ENCODE measurements at regions not wholly inside any gene's neighbourhood (a gene's known extent, or its start where the extent isn't known, plus 50 kb on each side); places are given as distances from the start of the nearest gene placed in this dataset.

DNA sequence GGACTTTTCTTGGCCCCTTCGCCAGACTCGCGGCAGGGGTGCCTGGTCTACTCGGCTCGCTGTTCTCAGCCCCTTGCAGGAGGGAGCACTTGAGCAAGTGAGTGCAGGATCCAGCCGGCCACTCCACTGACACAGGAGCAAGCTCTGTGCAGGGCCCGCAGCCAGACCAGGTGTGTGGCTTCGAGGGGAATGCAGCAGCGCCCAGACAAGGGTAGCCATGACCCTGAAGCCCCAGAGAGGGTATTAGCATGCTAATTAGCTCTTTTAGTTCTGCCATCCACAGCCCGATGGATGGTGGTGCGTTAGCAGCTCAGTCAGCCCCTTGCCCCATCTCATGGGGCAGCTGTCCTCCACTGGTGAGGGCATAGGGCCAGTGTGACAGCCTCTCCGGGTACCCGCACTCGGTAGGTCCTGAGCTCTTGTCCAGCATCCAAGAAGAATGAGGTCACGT lies 103.2 kb upstream of the HS6ST1 start:
- H3K4me3 ChIP-seq = no peak overlapping the region
- WGBS, 3 donors = 83 to 86% (median 86%) methylated on average over 15 of the region's 15 CpGs
- H3K9me3 ChIP-seq = no peaks in the 10 kb centered on the region
- H3K27me3 ChIP-seq (ENCODE audit: insufficient read depth in 3 of 3, low read length in 2 of 3) = peaks cover 0 to 3% (median 0%) of the 10 kb centered on the region in 3 donors
- no peaks in the 10 kb centered on the region for H3K36me3 ChIP-seq (ENCODE audit: insufficient read depth in 1 of 2, low read depth in 1 of 2)
- no peaks in the 10 kb centered on the region for H3K4me1 ChIP-seq
- DNase-seq (peak in 1 of 2 donors; percentile 50), ATAC-seq (no peak)
- intact Hi-C loops (cut with DNase I) = no loop called here
- no peak overlapping the region for H3K27ac ChIP-seq
- TF ChIP-seq, protein P1, sequence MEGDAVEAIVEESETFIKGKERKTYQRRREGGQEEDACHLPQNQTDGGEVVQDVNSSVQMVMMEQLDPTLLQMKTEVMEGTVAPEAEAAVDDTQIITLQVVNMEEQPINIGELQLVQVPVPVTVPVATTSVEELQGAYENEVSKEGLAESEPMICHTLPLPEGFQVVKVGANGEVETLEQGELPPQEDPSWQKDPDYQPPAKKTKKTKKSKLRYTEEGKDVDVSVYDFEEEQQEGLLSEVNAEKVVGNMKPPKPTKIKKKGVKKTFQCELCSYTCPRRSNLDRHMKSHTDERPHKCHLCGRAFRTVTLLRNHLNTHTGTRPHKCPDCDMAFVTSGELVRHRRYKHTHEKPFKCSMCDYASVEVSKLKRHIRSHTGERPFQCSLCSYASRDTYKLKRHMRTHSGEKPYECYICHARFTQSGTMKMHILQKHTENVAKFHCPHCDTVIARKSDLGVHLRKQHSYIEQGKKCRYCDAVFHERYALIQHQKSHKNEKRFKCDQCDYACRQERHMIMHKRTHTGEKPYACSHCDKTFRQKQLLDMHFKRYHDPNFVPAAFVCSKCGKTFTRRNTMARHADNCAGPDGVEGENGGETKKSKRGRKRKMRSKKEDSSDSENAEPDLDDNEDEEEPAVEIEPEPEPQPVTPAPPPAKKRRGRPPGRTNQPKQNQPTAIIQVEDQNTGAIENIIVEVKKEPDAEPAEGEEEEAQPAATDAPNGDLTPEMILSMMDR (IDR thresholded peaks at IDR 0.05) = no peak

DNA sequence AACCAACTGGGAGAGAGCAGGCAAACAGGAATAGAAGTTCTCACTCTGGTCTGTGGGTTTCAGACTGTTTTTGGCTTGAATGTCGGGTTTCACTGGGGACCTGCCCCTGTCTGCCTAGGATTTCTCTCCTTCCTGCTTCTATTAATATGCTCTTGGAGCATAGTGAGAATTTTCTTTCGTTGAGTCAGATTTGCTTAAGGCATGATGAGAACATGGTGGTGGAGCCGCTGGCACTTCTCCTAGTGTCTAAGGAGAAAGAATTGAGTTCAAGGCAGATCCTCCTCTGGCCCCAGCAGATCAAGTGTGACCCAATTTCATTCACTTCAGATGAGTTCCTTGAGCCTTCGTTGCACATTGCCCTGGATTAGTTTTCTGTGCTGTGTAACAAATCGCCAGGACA lies 103.9 kb upstream of the HS6ST1 start:
- no peak overlapping the region for H3K27ac ChIP-seq
- no peaks in the 10 kb centered on the region for H3K9me3 ChIP-seq
- DNase-seq = no peak
- H3K4me1 ChIP-seq = no peaks in the 10 kb centered on the region
- intact Hi-C loops (cut with DNase I) = no loop called here
- WGBS, 3 donors = 73 to 77% (median 76%) methylated on average over 5 of the region's 5 CpGs
- H3K4me3 ChIP-seq = no peak overlapping the region
- peaks cover 0 to 3% (median 0%) of the 10 kb centered on the region in 3 donors for H3K27me3 ChIP-seq (ENCODE audit: insufficient read depth in 3 of 3, low read length in 2 of 3)
- H3K36me3 ChIP-seq (ENCODE audit: insufficient read depth in 1 of 2, low read depth in 1 of 2) = no peaks in the 10 kb centered on the region
- no peak for ATAC-seq
- TF ChIP-seq, protein P1 (IDR thresholded peaks at IDR 0.05) = no peak

DNA sequence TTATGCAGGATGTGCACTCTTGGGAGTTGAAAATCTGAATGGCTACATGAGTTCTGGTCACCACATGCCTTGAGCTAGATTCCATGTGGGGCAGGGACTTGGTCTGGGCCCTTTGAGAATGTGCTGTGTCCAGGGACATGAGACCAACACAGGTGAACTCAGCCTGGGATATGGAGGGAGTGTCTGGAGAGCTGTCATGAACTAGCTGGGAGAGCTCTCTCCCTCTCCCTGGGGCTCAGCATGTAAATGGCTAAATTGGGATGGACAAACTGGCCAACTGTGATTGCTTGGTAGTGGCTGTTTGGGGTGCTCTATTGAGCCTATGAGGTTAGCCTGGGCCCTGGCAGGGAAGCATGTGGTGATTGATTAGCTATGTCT lies 105.1 kb upstream of the HS6ST1 start:
- no peaks in the 10 kb centered on the region for H3K36me3 ChIP-seq (ENCODE audit: insufficient read depth in 1 of 2, low read depth in 1 of 2)
- peaks cover under 1% of the 10 kb centered on the region for H3K9me3 ChIP-seq
- ATAC-seq = no peak
- intact Hi-C loops (cut with DNase I) = no loop called here
- no peak overlapping the region for H3K4me3 ChIP-seq
- peak in 1 of 2 donors; percentile 2 for DNase-seq
- H3K27ac ChIP-seq = no peak overlapping the region
- H3K27me3 ChIP-seq (ENCODE audit: insufficient read depth in 3 of 3, low read length in 2 of 3) = peaks cover 0 to 3% (median 0%) of the 10 kb centered on the region in 3 donors
- TF ChIP-seq, protein P1 (IDR thresholded peaks at IDR 0.05) = no peak
- no peaks in the 10 kb centered on the region for H3K4me1 ChIP-seq

DNA sequence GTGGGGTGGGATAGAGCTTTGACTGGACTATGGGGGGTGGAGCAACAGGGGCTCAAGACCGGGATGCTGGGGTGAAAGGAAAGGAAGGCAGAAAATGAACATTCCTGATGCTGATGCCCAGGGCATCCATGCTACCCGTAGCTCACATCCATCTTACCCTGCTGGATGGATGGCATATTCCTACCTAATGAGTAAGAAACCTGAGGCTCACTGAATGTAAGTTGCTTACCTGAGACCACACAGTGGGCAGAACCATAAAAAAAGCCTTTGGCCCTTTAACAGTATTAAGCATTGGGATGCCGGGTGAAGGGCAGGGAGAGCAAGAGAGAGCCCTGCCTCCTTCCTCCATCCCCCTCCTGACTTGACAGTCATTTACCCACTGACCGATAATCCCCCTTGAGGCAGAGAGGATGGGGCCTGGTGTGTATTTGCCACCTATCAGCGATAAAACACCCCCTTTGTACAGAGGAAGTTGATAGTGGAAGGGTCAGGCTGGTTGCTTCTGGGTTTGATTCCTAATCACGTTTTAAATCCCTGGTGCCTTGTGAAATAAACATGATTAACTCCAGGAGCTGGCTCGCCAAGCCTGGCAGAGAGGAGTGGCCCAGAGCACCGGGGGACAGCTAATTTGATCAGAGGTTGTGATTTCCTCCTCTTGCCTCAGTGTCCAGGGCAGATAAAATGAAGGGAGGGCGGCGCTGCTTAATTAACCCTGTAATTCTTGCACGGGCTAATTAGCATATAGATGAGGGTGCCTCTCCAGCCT lies 105.9 kb upstream of the HS6ST1 start:
- WGBS, 3 donors = 64 to 69% (median 65%) methylated on average over 11 of the region's 11 CpGs
- intact Hi-C loops (cut with DNase I) = no loop called here
- Histone ChIP-seq H3K27me3 (ENCODE audit: insufficient read depth in 3 of 3, low read length in 2 of 3) (peaks cover 0 to 3% (median 0%) of the 10 kb centered on the region in 3 donors), H3K36me3 (ENCODE audit: insufficient read depth in 1 of 2, low read depth in 1 of 2) (no peaks in the 10 kb centered on the region), H3K9me3 (peaks cover 8% of the 10 kb centered on the region), H3K27ac (no peak overlapping the region), H3K4me1 (no peaks in the 10 kb centered on the region), H3K4me3 (no peak overlapping the region)
- DNase-seq (peak in 1 of 2 donors; percentile 28), ATAC-seq (no peak)
- TF ChIP-seq, protein P1 (IDR thresholded peaks at IDR 0.05) = no peak

DNA sequence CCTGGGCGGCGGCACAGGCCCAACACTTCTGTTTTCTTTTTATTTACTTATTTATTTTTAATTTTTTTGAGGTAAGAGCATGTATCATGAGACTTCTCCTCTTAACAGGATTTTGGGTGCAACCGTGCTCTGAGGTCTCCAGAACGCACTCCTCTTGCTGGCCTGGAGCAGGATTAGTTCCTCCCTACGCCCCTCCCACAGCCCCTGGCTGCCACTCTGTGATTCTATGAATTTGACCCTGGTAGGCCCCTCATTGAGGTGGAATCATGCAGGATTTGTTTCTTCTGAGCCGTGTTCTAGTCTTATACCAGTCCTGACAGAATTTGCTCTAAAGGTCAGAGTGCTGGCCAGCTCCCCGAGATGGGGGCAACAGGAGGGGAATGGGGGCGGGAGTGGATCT lies 106.5 kb upstream of the HS6ST1 start:
- 87 to 91% (median 90%) methylated on average over 8 of the region's 8 CpGs for WGBS, 3 donors
- TF ChIP-seq, protein P1 (IDR thresholded peaks at IDR 0.05) = no peak
- H3K27me3 ChIP-seq (ENCODE audit: insufficient read depth in 3 of 3, low read length in 2 of 3) = peaks cover 0 to 3% (median 0%) of the 10 kb centered on the region in 3 donors
- no peaks in the 10 kb centered on the region for H3K36me3 ChIP-seq (ENCODE audit: insufficient read depth in 1 of 2, low read depth in 1 of 2)
- intact Hi-C loops (cut with DNase I) = no loop called here
- H3K4me3 ChIP-seq = no peak overlapping the region
- no peak for ATAC-seq
- no peak overlapping the region for H3K27ac ChIP-seq
- DNase-seq = no peak
- H3K4me1 ChIP-seq = no peaks in the 10 kb centered on the region
- peaks cover 13% of the 10 kb centered on the region for H3K9me3 ChIP-seq

All from psoas muscle (tissue), 7 donors.